ENCODE measurements at regions not wholly inside any gene's neighbourhood (a gene's known extent, or its start where the extent isn't known, plus 50 kb on each side); places are given as distances from the start of the nearest gene placed in this dataset.

DNA sequence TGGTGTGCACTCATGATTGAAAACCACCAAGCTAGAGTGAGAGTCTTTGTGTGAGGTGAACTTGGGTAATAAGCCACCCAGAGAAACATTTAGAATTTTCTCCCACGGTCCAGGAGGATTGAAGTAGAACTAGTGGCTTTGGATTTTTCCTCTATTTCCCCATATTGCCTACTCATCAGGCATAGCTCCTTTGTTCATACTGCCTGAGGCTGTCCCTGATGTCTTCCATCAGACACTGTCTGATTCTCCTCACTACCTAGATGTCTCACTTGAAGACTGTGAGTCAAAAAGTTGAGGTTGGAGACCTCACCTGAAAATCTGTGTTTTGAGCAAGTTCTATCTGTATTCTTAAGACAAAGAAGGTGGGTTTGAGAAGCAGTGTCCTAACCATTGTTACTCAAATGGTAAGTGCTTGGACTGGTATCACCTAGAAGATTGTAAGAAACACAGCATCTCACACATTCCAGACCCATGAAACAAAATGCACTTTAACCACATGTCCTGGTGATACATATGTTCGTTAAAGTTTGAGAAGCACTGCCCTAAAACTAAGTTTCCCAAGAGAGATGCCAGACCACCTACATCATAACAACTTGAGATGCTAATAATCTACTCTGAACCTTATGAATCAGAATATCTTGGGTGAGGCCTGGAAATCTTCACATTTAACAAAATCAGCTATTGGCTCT lies 523.4 kb upstream of the BTBD3 start:
- DNase-seq (ENCODE audit: low spot score), result no peak

DNA sequence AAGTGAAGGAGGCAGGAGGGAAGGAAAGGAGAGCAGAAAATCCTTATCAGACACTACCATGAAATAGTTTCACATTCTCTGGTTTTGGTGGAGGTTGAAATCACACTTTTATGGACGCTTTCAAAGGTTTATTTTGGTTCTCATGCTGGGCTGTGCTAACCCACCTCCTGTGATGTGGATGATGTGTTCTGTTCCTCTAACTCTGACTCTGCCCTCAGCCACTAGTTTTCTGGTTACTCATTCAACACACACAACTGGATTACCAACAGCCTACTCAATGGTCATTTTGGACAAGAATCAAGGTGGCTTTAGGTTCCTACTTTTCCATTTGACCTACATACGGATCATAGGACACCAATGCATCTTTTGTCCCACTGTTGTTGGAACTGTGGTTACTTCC lies 522.1 kb upstream of the BTBD3 start:
- no peak for DNase-seq (ENCODE audit: low spot score)

DNA sequence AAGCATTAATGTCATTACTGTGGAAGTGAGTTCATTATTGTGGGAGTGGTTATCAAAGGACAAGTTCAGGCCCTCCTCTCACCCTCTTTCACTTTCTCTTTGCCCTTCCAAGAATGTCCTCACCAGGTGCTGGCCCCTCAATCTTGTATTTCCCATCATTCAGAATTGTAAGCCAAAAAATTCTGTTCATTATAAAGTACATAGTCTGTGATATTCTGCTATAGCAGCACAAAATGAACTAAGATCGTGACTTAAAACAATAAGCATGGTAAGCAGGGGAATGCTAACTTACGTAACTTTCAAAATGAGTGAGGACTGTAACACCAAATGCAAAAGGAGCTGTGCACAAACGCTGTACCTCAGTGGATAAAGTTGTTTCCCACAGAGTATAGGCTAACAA lies 515.7 kb upstream of the BTBD3 start:
- DNase-seq (ENCODE audit: low spot score), result no peak

DNA sequence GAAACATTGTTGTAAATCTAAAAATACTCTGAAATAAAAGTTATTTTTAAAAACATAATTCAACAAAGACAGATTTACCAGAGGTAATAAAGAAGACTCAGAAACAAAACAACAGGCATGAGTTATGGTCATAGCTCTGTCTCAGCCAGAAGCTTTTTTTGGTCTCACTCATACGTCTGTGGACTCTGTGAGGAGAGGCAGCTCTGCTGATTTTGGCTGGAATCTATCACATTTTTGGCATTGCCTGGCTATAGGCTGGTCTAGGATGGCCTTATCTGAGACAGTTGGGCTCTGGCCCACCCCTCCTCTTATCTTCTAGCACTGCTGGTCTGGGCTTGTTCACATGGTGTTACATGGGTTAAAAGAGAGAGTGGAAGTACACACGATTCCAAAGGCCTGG lies 514.0 kb upstream of the BTBD3 start:
- no peak for DNase-seq (ENCODE audit: low spot score)

DNA sequence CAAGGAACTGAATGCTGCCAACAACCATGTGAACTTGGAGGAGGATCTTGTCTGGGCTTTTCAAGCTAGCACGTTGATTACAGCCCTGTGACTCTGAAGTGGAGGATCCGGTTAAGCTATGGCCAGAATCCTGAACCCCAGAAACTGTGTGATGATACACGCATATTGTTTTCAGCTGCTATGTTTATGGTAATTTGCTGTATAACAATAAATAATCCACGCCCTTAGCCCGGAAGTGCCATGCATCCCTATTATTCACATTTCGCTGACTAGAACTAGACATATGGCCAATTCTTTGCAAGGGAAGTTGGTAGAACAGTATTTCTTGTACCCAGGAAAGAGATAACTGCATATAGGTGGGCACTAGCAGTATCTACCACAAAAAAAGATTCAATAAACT lies 510.8 kb upstream of the BTBD3 start:
- DNase-seq (ENCODE audit: low spot score), result no peak

DNA sequence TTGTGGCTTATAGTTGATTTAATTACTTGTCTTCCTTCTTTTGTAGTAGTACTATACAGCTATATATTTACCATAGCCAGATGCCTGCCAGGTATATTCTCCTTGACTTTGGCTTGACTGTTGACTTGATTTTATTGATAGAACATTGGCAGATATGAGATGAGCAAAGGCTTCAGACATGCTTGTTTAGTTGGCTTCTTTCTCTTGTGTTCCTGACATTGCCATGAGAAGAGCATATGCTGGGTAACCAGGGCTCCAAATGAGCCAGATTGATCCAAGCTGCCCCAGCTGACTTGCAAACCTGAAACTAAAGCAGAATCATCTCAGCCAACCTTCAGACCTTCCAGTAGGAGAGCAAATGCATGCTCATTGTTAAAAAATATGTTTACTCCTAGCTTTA lies 508.1 kb upstream of the BTBD3 start:
- no peak for DNase-seq (ENCODE audit: low spot score)

DNA sequence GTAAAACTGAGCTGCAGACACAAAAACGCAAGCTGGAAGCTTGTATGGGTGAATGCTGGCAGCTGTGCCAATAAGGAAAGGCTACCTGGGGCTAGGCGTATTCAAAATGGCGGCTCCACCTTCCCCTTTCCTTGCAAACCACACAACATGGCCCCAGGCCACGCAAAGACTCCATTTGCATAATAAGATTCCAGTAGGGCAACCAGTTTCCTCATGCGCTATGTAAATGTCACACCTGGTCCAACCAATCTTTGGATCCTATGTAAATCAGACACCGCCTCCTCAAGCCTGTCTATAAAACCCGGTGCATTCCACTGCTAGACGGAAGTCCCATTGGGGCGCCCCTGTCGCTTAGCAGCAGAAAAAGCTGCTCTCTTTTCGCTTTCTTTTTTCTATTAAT lies 505.9 kb upstream of the BTBD3 start:
- DNase-seq (ENCODE audit: low spot score), result no peak

DNA sequence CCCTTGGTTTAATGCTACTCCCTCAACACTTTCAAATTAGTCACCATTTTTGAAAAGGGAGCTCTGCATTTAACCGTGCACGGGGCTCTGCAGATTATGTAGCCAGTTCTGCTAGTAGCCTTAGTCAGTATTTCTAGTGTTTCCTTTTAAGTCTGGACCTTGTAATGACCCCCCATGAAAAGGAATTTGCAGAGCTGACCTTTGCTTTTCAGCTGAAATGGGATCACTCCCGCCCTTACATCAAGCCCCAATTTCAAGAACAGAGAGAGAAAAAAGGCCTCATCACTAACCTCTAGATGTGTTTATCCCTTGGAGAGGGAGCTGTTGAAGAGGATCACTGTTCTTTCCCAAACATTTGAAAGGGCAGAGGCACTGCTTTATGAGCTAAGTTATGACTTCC lies 490.7 kb upstream of the BTBD3 start:
- no peak for DNase-seq (ENCODE audit: low spot score)

DNA sequence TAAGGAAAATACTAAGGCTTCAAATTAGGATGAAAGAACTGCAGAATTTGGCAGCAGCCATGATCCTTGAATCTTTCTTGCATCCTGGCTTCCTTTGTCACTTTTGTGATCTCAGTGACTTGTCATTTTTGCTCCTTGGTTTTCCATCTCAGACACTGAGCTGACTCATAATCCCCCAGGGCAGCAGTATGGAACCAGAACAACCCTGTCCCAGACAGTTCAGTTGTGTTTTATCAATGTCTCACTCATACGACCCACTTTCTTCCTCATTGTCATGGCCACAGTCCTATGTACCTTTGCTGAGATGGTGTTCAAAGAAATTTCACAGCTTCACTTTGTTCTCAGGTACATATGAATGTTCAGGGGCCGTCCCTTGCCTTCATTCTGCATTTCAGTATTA lies 488.5 kb upstream of the BTBD3 start:
- DNase-seq (ENCODE audit: low spot score), result no peak

DNA sequence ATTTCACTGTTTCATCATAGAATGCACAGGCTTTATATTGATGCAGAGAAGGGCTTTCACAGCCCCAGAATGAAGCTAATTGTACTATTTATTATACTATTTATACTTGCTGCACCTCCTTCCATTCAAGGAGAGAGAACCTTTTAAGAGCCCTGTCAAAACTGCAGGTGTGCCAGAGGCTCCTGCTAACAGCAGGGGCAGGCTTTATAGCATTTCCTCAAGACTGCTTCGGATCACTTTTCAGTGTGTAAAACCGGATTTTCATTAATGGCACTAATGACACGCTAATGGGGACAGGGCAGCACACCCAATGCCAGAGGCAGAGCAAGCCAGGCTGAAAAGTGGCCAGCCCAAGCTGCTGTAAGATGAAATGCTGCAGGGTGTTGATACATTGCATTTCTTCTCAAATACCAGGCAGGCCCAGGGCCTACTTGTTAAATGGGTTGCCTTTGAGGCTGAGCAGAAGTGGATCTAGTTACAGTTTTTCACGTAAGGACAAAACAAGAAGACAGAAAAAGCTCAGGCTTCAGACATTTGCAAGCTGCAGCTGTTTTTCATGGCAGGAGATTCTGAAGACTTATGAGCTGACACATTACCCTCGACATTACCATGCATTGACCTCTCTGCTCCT lies 487.7 kb upstream of the BTBD3 start:
- DNase-seq (ENCODE audit: low spot score), result no peak

DNA sequence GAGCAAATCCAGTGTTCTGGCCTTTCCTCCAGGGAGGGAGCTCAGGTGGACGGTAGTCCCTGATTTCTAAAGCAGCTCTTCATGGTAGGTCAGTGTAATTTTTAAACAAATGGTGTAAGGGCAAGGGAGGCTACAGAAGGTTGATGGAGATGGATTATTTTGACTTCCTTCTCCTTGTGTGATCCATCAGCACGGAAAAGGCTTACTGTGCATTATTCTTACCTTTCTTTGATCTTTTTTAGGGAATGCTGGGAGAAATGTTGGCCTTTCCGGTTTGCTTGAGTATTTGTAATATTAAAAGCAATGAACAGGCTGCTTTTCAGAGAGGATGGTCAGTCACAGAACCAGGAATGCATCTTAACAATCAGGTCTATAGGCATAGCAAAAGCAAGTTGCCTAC lies 487.0 kb upstream of the BTBD3 start:
- DNase-seq (ENCODE audit: low spot score), result no peak

DNA sequence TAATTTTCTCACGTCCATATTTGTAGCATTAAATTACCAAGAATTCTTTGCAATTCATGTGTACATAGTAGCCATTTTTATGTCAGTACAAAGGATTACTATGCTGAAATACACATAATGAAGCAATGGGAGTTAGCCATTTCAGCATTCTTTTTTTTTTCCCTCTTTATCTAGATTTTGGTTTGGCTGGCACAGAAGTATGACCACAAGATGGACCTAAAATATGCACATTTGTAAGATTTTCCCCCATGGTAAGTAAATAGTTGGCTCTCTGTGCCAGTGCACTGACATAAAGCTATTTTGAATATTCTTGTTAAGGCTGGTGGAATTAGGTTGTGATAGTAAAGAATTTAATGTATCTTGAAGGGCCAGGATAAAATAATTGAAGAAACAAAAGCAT lies 486.1 kb upstream of the BTBD3 start:
- no peak for DNase-seq (ENCODE audit: low spot score)

DNA sequence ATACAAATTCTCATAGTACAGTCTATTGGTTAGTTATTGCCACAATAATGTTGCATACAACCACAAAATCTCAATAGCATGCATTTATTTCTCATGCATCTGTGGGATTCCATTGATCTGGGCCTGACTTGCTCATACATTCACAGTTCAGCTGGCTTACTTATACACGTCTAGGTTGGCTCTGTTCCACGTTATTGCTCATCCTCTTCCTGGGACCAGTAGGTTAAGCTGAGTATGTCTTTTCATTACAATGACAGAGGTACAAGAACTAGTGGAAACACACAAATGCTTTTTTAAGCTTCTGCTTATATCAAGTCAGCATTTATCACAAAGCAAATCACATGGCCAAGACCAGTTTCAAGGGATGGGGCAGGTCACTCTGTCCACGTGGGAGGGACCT lies 485.3 kb upstream of the BTBD3 start:
- DNase-seq (ENCODE audit: low spot score), result no peak

DNA sequence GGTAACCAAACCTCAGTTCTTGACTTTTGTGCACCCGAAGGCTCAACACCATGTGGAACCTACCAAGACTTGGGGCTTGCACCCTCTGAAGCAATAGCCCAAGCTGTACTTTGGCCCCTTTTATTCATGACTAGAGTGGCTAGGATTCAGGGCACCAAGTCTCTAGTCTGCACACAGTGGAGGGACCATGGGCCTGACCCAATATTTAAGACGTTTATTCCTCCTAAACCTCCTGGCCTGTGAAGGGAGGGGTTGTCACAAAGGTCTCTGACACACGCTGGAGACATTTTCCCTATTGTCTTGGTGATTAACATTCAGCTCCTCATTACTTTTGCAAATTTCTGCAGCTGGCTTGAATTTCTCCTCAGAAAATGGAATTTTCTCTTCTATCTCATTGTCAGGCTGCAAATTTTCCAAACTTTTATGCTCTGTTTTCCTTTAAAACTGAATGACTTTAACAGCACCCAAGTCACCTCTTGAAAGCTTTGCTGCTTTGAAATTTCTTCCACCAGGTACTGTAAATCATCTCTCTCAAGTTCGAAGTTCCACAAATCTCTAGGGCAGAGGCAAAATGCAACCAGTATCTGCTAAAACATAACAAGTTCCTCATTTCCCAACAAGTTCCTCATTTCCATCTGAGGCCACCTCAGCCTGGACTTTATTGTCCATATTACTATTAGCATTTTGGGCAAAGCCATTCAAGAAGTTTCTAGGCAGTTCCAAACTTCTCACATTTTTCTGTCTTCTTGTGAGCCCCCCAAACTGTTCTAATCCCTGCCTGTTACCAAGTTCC lies 481.4 kb upstream of the BTBD3 start:
- no peak for DNase-seq (ENCODE audit: low spot score)

DNA sequence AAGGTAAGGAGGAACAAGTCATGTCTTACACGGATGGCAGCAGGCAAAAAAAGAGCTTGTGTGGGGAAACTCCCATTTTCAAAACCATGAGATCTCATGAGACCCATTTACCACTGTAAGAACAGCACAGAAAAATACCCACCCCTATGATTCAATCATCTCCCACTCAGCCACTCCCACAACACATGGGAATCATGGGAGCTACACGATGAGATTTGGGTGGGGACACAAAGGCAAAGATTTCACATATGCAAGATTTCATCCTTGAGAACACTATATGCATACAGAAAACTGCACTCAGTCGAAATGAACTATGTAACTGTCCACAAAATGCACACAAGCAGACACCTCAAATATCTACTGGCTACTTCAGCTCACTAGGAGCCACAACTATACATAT lies 480.6 kb upstream of the BTBD3 start:
- DNase-seq (ENCODE audit: low spot score), result no peak

DNA sequence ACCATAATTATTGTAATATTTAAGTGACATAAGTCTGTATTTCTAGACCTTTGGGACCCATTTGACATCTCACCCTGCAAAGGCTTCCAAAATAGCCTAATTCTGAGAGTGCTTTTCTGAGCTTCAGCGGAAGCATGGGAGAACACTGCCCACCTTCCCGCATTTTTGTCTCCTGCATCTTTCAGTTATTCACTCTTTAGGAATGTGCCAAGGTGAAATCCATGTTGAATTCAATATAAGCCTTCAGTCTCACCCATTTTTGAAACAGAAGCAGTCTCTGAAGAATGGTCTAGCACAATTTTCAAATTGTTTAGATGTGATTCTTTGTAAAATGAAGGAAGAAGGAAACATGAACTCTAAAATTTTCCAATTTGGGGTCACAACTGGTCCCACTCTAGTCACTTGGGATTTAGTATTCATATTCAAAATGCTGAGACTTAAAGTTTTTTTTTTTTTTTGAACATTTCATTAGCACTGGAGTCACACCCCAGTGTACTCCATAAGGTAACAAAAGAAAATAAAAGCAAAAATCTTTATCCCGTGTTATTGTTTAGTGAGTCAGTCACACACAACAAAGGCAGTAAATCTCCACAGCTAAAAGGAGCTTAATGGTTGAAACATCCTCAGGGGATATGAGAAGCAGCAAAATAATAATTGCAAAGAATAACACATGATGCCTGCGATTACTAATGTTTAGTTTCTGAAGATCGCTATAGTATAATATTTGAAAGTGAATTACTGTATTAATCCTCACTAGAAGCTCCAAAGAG lies 479.9 kb upstream of the BTBD3 start:
- DNase-seq (ENCODE audit: low spot score), result no peak

DNA sequence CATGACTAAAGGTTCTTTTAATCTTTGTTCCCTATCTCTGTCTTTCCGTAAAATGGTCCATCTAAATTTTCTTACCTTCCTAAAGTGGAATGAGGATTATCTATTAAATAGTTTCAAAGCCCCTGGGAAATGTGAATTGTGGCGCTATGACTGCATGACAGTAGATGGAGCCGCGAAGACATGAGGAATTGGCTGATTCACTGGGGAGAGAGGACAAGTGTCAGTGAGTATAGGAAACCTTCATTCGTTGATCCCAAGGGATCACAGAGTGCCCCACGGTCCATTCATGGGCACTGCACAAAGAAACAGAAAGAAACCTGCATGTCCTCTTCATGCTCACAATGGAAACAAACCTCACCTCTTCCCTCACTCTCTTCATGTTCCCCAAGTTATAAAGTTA lies 479.3 kb upstream of the BTBD3 start:
- no peak for DNase-seq (ENCODE audit: low spot score)

DNA sequence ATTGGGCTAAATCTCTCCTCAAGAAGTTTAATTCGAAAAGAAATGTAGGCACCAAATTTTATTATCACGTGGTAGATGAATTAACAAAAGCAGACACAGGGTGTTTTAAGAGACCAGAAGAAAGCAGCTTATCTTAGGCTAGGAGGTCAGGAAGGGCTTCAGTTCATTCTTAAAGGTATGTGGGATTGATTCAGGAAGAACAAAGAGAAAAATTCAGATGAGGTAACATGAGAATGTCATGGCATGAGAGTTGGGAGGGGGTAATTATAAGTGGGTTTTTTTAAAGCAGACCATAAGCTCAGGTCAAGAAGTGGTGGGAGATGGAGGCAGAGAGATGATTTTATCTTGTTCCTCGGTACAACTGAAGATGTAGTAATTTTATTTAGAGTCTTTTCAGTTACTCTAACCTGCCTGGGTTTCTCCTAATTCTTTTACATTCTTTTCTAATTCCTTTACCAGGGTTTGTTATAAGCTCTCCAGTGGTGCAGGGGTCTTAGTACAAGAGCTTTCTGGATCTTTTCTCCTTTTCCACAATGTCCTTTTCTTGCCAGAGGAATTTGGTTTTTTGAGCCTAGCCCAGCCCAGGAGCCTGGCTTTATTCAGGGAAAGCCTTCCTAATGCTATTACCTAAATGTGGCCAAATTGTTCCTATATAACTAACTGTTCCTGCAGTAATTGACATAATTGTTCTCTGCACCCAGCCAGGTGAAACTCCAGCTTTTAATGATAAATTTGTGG lies 474.1 kb upstream of the BTBD3 start:
- no peak for DNase-seq (ENCODE audit: low spot score)

DNA sequence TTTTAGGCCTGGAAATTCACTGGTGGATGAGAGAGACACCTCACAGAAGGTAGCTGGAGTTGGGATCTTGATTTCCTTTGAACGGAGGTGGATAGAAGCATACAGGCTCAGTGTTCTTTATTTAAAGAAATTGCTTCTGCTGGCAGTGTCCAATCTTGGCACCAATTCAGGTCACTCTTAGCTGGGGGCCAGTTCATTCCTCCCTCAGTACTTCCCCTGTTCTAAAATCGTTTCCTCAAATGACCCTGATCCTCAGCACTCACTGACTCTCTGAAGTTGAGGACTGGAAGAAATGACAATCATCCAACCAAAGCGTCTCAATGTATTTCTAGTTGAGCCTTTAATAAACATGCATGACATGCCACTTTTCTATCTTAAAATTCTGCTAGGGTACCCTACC lies 472.5 kb upstream of the BTBD3 start:
- no peak for DNase-seq (ENCODE audit: low spot score)

DNA sequence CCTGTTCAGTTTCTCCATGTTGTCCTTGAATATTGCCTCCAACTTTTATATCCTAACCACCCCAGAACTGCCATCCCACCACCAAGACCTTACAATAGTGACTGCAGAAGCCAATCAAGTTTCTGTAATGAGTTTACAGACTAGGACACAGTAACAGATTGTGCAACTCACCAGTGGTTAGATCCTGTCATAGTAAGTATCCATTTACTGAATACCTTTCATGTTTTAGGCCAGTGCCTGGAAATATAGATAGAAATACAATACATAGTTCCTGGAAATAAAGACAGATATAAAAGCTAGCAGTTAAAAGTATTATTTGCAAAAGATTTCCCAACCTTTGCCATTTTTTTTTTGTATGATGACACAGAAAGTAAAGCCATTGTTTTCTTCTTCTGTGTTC lies 471.8 kb upstream of the BTBD3 start:
- DNase-seq (ENCODE audit: low spot score), result no peak

DNA sequence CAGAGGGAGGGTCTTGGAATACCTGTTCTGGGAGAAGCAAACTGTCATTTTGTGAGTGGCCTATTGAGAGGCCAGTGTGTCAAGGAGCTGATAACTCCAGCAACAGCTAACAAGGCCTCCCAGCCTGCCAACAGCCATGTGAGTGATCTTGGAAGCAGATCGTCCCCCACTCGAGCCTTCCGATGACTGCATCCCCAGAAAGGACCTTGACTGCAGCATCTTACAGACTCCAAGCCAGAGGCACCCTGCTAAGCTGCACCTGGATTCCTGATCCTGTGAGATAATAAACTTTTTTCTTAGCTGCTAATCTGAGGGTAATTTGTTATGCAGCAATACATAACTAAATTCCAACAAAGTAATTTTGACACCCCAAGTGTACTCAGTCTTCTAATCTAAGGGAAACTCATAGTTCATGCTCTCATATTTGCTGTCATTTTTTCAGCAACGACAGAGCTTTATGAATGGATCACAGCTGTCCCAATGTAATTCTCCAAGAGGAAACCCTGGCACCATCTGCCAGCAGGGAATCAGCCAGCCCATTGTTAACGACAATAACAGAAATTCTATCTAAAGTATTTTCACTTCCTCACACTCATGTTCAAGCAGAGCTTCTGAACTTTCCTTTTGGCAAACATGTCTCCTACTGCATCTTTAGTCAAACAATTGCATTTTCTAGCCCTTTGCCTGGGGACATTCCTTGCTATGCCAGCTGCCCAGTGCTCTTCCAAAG lies 470.2 kb upstream of the BTBD3 start:
- no peak for DNase-seq (ENCODE audit: low spot score)

All from SW480 (cell line).